ENCODE measurements at regions not wholly inside any gene's neighbourhood (a gene's known extent, or its start where the extent isn't known, plus 50 kb on each side); places are given as distances from the start of the nearest gene placed in this dataset.
"Not testable (repeated sequence)": the region's sequence is repeated elsewhere in the genome, so short reads cannot be mapped to it uniquely, and the experiment has no call there.

DNA sequence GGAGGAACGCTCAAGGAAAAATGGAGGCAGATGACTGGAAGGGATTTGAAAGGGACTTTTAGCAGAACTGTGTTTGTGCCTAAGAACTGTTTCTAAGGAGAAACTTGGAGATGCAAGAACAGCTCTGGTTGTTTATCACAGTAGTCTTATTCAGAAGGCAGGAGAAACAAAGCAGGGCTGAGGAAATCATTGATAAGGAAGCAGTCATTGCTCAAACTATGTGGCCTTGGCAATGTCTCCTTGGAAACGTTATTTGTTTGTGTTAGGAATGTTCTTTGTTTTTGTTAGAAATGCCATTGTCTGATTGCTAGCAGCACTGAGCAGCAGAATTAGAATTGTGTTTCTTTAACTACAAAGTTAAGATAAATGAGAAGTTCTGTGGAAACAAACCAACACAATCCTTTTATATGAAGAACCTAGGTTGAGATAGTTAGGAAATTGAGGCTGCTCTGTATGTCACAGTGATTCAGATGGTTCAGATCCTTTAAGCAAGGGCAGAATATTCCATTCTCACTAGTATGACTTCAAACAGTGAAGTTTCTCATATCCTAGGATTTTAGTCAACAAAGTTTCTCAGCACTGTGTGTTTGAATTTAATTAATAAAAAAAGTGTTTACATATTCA, 1191.3 kb upstream of the IGFBP7 start:
- H3K27ac ChIP-seq = no peak overlapping the region
- no peak for TF ChIP-seq ZFX (IDR thresholded peaks at IDR 0.05)
- TF ChIP-seq, protein P1, sequence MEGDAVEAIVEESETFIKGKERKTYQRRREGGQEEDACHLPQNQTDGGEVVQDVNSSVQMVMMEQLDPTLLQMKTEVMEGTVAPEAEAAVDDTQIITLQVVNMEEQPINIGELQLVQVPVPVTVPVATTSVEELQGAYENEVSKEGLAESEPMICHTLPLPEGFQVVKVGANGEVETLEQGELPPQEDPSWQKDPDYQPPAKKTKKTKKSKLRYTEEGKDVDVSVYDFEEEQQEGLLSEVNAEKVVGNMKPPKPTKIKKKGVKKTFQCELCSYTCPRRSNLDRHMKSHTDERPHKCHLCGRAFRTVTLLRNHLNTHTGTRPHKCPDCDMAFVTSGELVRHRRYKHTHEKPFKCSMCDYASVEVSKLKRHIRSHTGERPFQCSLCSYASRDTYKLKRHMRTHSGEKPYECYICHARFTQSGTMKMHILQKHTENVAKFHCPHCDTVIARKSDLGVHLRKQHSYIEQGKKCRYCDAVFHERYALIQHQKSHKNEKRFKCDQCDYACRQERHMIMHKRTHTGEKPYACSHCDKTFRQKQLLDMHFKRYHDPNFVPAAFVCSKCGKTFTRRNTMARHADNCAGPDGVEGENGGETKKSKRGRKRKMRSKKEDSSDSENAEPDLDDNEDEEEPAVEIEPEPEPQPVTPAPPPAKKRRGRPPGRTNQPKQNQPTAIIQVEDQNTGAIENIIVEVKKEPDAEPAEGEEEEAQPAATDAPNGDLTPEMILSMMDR (conservative IDR thresholded peaks at IDR 0.05) = no peak

DNA sequence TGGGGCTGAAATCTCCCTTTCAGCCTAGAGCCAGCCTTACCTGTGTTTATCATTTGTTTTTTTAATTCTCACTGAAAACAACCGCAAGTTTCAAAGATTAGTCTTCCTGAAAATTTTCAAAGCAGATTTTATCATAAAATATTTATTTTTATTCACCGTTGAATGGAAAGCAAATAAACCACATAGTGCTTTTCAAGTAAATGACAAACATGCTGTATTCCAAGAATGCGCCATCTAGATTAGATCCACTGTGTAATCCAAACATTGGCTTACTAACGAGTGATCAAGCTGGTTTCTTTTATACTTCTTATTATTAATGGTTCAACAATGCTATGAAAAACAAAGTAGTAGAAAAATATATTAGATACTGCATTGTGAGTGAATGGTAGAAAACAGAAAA, 1176.2 kb upstream of the IGFBP7 start:
- TF ChIP-seq ZFX (IDR thresholded peaks at IDR 0.05) = no peak
- TF ChIP-seq, protein P1 (conservative IDR thresholded peaks at IDR 0.05) = no peak
- H3K27ac ChIP-seq = no peak overlapping the region

DNA sequence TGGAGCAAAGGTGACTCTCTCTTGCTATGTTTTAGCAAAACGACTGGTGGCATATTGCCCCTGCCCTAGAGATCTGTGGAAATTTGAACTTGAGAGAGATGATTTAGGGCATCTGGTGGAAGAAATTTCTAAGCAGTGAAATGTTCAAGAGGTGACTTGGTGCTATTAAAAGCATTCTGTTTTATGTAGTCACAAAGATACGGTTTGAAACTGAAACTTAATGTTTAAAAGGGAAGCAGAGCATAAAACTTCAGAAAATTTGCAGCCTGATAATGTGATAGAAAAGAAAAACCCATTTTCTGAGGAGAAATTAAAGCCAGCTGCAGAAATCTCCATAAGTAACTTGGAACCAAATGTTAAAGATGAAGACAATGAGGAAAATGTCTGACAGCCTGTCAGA, 1170.7 kb upstream of the IGFBP7 start:
- not testable (repeated sequence) for H3K27ac ChIP-seq

DNA sequence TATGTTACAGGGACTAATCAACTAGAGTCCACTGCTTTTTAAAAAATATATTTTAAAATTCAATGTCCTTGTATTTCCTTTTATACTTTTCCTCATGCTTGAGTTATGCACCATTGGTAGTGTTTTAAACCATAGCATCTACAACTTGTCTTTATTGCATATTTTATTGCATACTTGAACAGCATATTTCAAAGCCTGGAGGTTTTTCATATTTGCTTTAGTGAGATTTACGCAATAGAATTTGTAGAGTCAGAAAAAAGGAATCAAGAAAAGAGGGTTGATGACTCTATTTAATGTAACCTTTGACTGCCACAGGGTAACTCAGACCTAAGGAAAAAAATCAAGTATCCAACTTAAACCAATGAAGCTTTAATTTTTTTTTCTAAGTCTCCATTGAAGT, 1165.7 kb upstream of the IGFBP7 start:
- no peak for TF ChIP-seq ZFX (IDR thresholded peaks at IDR 0.05)
- TF ChIP-seq, protein P1 (conservative IDR thresholded peaks at IDR 0.05) = no peak
- H3K27ac ChIP-seq = no peak overlapping the region

DNA sequence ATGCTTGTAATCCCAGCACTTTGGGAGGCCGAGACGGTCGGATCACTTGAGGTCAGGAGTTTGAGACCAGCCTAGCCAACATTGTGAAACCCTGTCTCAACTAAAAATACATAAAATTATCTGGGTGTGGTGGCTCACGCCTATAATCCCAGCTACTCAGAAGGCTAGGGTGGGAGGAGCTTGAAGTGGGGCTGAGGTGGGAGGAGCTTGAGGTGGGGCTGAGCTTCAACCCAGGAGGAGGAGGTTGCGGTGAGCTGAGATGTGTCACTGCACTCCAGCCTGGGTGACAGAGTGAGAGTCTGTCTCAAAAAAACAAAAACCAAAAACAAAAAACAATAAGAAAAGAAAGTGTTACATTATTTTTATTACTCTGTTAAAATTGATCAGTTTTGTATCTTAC, 1164.4 kb upstream of the IGFBP7 start:
- no peak for TF ChIP-seq ZFX (IDR thresholded peaks at IDR 0.05)
- TF ChIP-seq, protein P1 (conservative IDR thresholded peaks at IDR 0.05) = no peak

DNA sequence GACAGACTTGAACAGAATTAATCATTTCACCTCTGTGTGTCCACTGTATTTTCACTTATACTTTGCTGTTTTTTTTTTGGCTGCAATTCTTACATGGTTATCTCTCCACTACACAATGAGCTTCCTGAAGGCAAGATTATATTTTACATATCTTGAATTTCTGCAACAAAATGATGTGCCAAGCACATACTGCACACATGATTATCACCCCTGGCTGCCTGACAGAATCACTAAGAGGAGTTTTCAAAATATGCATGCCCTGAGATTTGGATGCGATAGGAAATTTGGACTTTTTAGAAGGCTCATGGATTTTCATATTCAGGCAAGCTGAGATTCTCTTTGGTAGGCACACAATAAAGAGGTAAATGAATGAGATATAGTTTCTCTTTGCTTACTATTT, 1162.1 kb upstream of the IGFBP7 start:
- H3K27ac ChIP-seq = no peak overlapping the region
- no peak for TF ChIP-seq ZFX (IDR thresholded peaks at IDR 0.05)
- TF ChIP-seq, protein P1 (conservative IDR thresholded peaks at IDR 0.05) = no peak

More for the DNA sequence above, 1164.4 kb upstream of the IGFBP7 start:
- no peak overlapping the region for H3K27ac ChIP-seq

DNA sequence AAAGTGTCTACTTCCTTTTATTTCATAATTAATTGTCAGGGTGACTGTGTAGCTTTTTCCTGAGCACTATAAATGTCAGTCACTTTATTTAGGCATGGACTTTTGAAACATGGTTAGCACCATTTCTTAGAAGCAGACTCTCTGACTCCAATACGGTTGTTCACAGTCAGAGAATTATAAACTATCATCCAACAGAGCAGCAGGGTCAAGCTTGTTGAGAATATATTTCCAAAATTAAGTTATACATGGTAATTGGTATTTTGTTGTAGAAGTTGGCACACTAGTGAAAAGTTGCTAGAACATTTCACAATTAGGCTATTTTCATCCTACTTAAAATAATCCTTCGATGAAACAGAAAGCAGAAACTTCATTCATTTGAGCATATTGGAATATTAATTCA, 1155.5 kb upstream of the IGFBP7 start:
- no peak for TF ChIP-seq ZFX (IDR thresholded peaks at IDR 0.05)
- TF ChIP-seq, protein P1 (conservative IDR thresholded peaks at IDR 0.05) = no peak
- no peak overlapping the region for H3K27ac ChIP-seq

DNA sequence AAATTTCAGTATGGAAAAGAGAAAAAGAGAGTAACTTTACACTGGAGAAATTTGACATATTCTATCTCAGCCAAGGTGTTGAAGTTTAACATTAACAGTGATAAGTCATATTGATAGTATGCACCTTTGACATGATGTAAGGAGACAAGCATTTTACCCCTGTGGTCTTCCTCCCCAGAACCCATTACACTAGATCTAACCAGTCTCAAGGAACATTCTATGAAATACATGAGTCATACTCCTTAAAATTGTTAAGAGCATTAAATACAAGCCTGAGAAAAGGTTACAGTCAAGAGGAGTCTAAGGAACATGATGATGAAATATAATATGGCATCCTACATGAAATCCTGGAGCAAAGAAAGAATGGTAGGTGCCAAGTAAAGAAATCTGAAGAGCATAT, 1151.3 kb upstream of the IGFBP7 start:
- H3K27ac ChIP-seq = no peak overlapping the region
- TF ChIP-seq, protein P1 (conservative IDR thresholded peaks at IDR 0.05) = no peak
- TF ChIP-seq ZFX (IDR thresholded peaks at IDR 0.05) = no peak
